Right forelimb (tissue), 1 donor: ENCODE measurements at regions not wholly inside any gene's neighbourhood (a gene's known extent, or its start where the extent isn't known, plus 50 kb on each side); places are given as distances from the start of the nearest gene placed in this dataset.
"Not testable (repeated sequence)": the region's sequence is repeated elsewhere in the genome, so short reads cannot be mapped to it uniquely, and the experiment has no call there.

ENCODE experiments used
- DNase-seq: peaks from one replicate; pipeline ENCODE4 v3.0.0-alpha.2; 2018

GRCh38 chr4:134145369-134145768, 56.2 kb downstream of the PABPC4L start:
- no peak for DNase-seq

GRCh38 chr4:134144337-134144736, 57.3 kb downstream of the PABPC4L start:
- DNase-seq: no peak

GRCh38 chr4:134141728-134142127, 59.9 kb downstream of the PABPC4L start:
- no peak for DNase-seq

- no peak for DNase-seq
Measured at GRCh38 chr4:134139188-134139587, 62.4 kb downstream of the PABPC4L start.

GRCh38 chr4:134132086-134132783, 69.4 kb downstream of the PABPC4L start:
- DNase-seq: no peak

GRCh38 chr4:134126955-134127354, 74.6 kb downstream of the PABPC4L start:
- no peak for DNase-seq

- no peak for DNase-seq
Measured at GRCh38 chr4:134126000-134126560, 75.5 kb downstream of the PABPC4L start.

GRCh38 chr4:134122903-134123302, 78.7 kb downstream of the PABPC4L start:
- no peak for DNase-seq

GRCh38 chr4:134117392-134118183, 84.0 kb downstream of the PABPC4L start:
- no peak for DNase-seq

GRCh38 chr4:134089885-134090284, 111.7 kb downstream of the PABPC4L start:
- DNase-seq: no peak

- DNase-seq: no peak
Measured at GRCh38 chr4:134085496-134085895, 116.1 kb downstream of the PABPC4L start.

- not testable (repeated sequence) for DNase-seq
Measured at GRCh38 chr4:134079085-134079484, 122.5 kb downstream of the PABPC4L start.

- DNase-seq: no peak
Measured at GRCh38 chr4:134078230-134078914, 123.2 kb downstream of the PABPC4L start.

- DNase-seq: no peak
Measured at GRCh38 chr4:134073711-134074110, 127.9 kb downstream of the PABPC4L start.

- DNase-seq: no peak
Measured at GRCh38 chr4:134072137-134072536, 129.5 kb downstream of the PABPC4L start.

- DNase-seq: no peak
Measured at GRCh38 chr4:134070174-134070573, 131.4 kb downstream of the PABPC4L start.

GRCh38 chr4:134057356-134057755, 144.2 kb downstream of the PABPC4L start:
- DNase-seq: no peak

GRCh38 chr4:134046221-134046620, 155.4 kb downstream of the PABPC4L start:
- DNase-seq: not testable (repeated sequence)

GRCh38 chr4:134045411-134045810, 156.2 kb downstream of the PABPC4L start:
- no peak for DNase-seq

- no peak for DNase-seq
Measured at GRCh38 chr4:134043266-134043665, 158.3 kb downstream of the PABPC4L start.

- no peak for DNase-seq
Measured at GRCh38 chr4:134028421-134028820, 173.2 kb downstream of the PABPC4L start.

- DNase-seq: no peak
Measured at GRCh38 chr4:134027931-134028330, 173.7 kb downstream of the PABPC4L start.

GRCh38 chr4:134024251-134024650, 177.3 kb downstream of the PABPC4L start:
- no peak for DNase-seq
